Right lobe of liver (tissue), 6 donors: ENCODE measurements at regions not wholly inside any gene's neighbourhood (a gene's known extent, or its start where the extent isn't known, plus 50 kb on each side); places are given as distances from the start of the nearest gene placed in this dataset.

Experiments
- ATAC-seq, 4 donors: fragments of 200-7000 bp; cut with Tn5 transposase; one replicate each; pipeline ENCODE4 v1.9.1; 2020; ENCODE audit warnings: mild to moderate bottlenecking in 4 of 4, moderate library complexity in 4 of 4
- DNase-seq, 3 donors: peaks; one replicate each; pipeline ENCODE4 v3.0.0-alpha.2; 2020
- H3K27ac ChIP-seq, 3 donors: fragments of 200-600 bp; one replicate each; pipeline ENCODE4 v1.8.0; 2022
- H3K27me3 ChIP-seq, 2 donors: fragments of 200-600 bp; one replicate each; pipeline ENCODE4 v1.8.0; 2022
- H3K36me3 ChIP-seq, 4 donors: fragments of 200-600 bp; sonication (generic) in 1 of 4; one replicate each; pipeline versions ENCODE4 v1.5.1 to v1.8.0; 2017 to 2022; ENCODE audit warnings: control low read depth in 1 of 4
- H3K4me1 ChIP-seq, 4 donors: fragments of 200-600 bp; sonication (generic) in 1 of 4; one replicate each; pipeline versions ENCODE4 v1.5.1 to v1.8.0; 2017 to 2022; ENCODE audit warnings: control low read depth in 1 of 4
- H3K4me3 ChIP-seq, 3 donors: fragments of 200-600 bp; one replicate each; pipeline ENCODE4 v1.8.0; 2022
- H3K9me3 ChIP-seq, 4 donors: fragments of 200-600 bp; sonication (generic) in 1 of 4; one replicate each; pipeline versions ENCODE4 v1.5.1 to v1.8.0; 2017 to 2022; ENCODE audit warnings: control low read depth in 1 of 4
- POLR2A ChIP-seq: fragments of 450-650 bp; IDR thresholded peaks from one replicate; pipeline ENCODE4 v1.6.1; 2017; ENCODE audit warnings: antibody characterized with exemption, mild to moderate bottlenecking
- WGBS: methylation state at CpG from one replicate; pipeline ENCODE4 v1.1.6; 2018; ENCODE audit warnings: low coverage, low lambda C conversion rate; ENCODE audit not compliant: insufficient coverage; ENCODE audit errors: missing lambda C conversion rate; 5-methylcytosine and 5-hydroxymethylcytosine counted together
- intact Hi-C, 2 donors: fragments of 100-400 bp; cut with DNase I; formaldehyde crosslinking; loops; one replicate each; pipeline versions ENCODE4 v1.11.2 to v1.14.1; 2022
- TF ChIP-seq, protein P1 (sequence below), 4 donors: fragments of 200-600 bp in 3 of 4; fragments of 450-650 bp in 1 of 4; IDR thresholded peaks; one replicate each; pipeline versions ENCODE4 v1.5.1 to v1.8.0; 2016 to 2022; ENCODE audit warnings: antibody characterized with exemption in 4 of 4, mild to moderate bottlenecking in 2 of 4
- donor health status: DM: no; HTN: yes; CAD: no.
- donor health status: DM: no; HTN: no; CAD: no.
- donor health status: DM: no; HTN: no; CAD: no.
- donor health status: DM: no; HTN: yes; CAD: no.
- donor health status: DM: no; HTN: yes; CAD: no.

DNA sequence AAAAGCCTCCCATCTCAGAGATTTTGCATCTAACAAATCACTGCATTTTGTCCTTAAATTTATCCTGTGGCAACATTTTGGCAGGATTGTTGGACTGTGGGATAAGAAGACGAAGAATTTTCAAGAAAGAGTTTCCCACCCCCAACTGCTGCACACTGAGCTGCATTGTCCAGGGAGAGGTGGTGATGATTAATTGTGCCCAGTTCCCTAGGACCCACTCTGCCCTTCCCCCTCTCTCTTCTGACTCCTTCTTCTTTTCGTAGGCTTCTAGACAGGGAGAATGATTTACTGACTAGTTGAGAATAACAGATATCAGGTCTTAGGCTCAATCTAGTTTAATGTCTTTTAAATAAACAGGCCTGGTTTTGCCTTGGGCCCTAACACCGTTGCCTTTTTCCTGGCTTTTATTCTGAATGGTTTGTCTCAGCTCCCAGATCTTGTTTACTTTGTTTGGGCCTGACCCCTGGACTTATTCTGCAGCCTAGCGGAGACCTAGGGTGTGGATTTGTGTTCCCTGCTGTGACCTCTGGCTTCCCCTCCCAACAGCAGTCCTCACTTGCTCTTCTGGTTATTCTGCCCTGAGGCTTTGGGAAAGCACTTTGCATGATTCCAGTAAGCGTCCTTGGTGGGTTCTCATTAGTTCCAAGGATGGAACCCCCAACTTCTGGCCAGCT lies 233.3 kb downstream of the INSIG2 start:
- H3K9me3 ChIP-seq, result no peaks in the 10 kb centered on the region
- peak; percentile 32 to 83 (median 65) for DNase-seq
- no peaks in the 10 kb centered on the region for H3K36me3 ChIP-seq
- WGBS, result 11% methylated on average over 5 of the region's 5 CpGs
- no peak overlapping the region for H3K4me3 ChIP-seq
- peak; percentile 96 to 99 (median 97) for ATAC-seq
- H3K4me1 ChIP-seq, result peaks cover 0 to 32% (median 14%) of the 10 kb centered on the region in 4 donors
- intact Hi-C loops, result no loop called here
- H3K27ac ChIP-seq, result peak overlapping the region in 1 of 3 donors; percentile 33
- no peaks in the 10 kb centered on the region for H3K27me3 ChIP-seq
- TF ChIP-seq POLR2A, result no peak
- TF ChIP-seq, protein P1, sequence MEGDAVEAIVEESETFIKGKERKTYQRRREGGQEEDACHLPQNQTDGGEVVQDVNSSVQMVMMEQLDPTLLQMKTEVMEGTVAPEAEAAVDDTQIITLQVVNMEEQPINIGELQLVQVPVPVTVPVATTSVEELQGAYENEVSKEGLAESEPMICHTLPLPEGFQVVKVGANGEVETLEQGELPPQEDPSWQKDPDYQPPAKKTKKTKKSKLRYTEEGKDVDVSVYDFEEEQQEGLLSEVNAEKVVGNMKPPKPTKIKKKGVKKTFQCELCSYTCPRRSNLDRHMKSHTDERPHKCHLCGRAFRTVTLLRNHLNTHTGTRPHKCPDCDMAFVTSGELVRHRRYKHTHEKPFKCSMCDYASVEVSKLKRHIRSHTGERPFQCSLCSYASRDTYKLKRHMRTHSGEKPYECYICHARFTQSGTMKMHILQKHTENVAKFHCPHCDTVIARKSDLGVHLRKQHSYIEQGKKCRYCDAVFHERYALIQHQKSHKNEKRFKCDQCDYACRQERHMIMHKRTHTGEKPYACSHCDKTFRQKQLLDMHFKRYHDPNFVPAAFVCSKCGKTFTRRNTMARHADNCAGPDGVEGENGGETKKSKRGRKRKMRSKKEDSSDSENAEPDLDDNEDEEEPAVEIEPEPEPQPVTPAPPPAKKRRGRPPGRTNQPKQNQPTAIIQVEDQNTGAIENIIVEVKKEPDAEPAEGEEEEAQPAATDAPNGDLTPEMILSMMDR (IDR thresholded peaks at IDR 0.05), result peak; percentile 37 to 59 (median 52)

DNA sequence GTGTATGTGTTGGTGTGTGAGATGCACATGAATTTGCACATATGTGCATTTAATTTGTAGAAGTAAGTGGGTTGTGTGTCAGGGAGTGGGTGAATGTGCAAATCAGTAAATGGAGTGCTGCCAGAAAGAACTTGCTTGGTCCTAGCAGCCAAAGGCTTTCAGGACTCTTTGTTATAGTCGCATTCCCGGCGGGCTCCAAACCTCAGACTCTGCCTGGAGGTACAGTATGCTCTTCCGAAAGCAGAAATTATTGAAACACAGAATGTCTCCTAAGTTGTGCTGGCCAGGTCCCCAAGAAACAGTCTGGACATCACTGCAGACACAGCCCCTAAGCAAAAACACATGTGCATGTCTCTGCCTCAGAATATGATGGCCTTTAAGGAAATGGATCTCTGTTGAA lies 232.4 kb downstream of the INSIG2 start:
- H3K27ac ChIP-seq, result no peak overlapping the region
- H3K4me1 ChIP-seq, result peaks cover 0 to 32% (median 14%) of the 10 kb centered on the region in 4 donors
- DNase-seq, result no peak
- H3K9me3 ChIP-seq, result no peaks in the 10 kb centered on the region
- H3K4me3 ChIP-seq, result no peak overlapping the region
- ATAC-seq, result no peak
- TF ChIP-seq, protein P1 (IDR thresholded peaks at IDR 0.05), result no peak
- no peak for TF ChIP-seq POLR2A
- no peaks in the 10 kb centered on the region for H3K27me3 ChIP-seq
- no peaks in the 10 kb centered on the region for H3K36me3 ChIP-seq
- 59% methylated on average over 4 of the region's 4 CpGs for WGBS
- intact Hi-C loops, result no loop called here

DNA sequence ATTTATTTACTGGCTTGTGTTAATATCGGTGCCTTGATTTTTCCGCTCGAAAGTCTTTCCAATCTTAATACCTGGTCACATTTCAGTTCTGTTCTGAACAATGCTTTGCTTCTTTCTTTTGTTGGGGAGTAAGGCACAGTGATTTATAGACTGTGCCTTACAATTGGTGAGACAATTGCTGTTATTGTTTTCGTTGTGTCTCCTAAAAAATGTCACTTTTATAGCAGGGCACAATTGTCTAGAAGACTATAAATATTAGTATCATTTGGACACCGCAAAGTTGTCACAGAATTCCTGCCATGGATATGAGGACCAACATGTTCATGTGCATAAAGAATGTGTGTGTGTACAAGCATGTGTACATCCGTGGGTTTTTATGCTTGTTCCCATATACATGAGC lies 231.9 kb downstream of the INSIG2 start:
- H3K9me3 ChIP-seq, result no peaks in the 10 kb centered on the region
- TF ChIP-seq, protein P1 (IDR thresholded peaks at IDR 0.05), result no peak
- TF ChIP-seq POLR2A, result no peak
- DNase-seq (no peak), ATAC-seq (no peak)
- peaks cover 0 to 32% (median 14%) of the 10 kb centered on the region in 4 donors for H3K4me1 ChIP-seq
- H3K36me3 ChIP-seq, result no peaks in the 10 kb centered on the region
- H3K4me3 ChIP-seq, result no peak overlapping the region
- 70% methylated on average over 6 of the region's 6 CpGs for WGBS
- H3K27ac ChIP-seq, result peak overlapping the region in 1 of 3 donors; percentile 54
- no peaks in the 10 kb centered on the region for H3K27me3 ChIP-seq
- intact Hi-C loops, result no loop called here

DNA sequence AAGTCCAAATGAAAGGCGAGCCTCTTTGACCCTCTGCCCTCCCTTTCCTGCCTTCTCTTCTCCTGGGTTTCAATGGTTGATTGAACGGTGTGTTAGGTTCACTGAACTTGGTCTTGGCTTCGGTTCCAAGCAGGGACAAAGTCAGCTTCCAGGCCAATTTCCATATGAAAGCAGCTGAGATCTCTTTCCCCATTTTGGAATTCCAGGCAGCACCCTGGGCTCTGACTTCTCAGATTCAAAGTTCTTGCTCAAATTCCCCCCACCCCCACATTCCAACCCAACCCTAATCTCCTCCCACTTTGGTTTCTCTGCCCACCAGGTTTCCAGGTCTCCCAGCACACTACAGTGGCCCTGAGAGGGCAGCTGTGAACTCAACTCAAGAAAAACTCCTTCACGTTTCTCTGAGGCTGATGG lies 231.0 kb downstream of the INSIG2 start:
- Histone ChIP-seq H3K27ac (peak overlapping the region in 1 of 3 donors; percentile 54), H3K9me3 (no peaks in the 10 kb centered on the region), H3K4me1 (peaks cover 0 to 32% (median 14%) of the 10 kb centered on the region in 4 donors), H3K36me3 (no peaks in the 10 kb centered on the region), H3K4me3 (no peak overlapping the region), H3K27me3 (no peaks in the 10 kb centered on the region)
- 4% methylated on average over 4 of the region's 4 CpGs for WGBS
- TF ChIP-seq POLR2A, result no peak
- intact Hi-C loops, result no loop called here
- peak; percentile 75 to 86 (median 78) for ATAC-seq
- DNase-seq, result peak in 2 of 3 donors; percentile 21 to 75

DNA sequence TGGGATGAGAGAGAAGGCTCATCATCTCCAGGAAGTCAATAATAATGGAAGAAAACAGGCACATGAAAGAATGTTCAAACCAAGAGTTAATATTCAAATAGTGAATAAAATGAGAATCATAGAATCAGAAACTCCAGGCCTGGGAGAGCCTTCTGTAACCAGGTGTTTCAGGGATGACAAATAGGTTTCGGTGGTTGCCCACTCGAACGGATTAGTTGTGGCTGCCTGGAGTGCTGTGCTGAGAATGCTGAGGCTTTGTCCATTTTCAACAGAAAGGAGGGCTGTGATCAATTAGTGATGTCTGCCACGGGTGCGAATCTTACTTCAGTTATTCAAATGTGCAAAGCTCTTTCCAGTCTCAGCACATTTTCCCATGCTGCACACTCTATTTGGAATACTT lies 227.3 kb downstream of the INSIG2 start:
- whole genome bisulfite sequencing, result 73% methylated on average over 4 of the region's 5 CpGs
- Histone ChIP-seq H3K4me1 (peaks cover 0 to 14% (median 4%) of the 10 kb centered on the region in 4 donors), H3K9me3 (no peaks in the 10 kb centered on the region), H3K27me3 (no peaks in the 10 kb centered on the region), H3K36me3 (no peaks in the 10 kb centered on the region), H3K4me3 (no peak overlapping the region), H3K27ac (no peak overlapping the region)
- intact Hi-C loops, result no loop called here
- TF ChIP-seq POLR2A, result no peak
- TF ChIP-seq, protein P1 (IDR thresholded peaks at IDR 0.05), result no peak
- DNase-seq, result no peak
- ATAC-seq, result no peak
